CD4-positive, alpha-beta T cell (primary cell): ENCODE measurements at regions not wholly inside any gene's neighbourhood (a gene's known extent, or its start where the extent isn't known, plus 50 kb on each side); places are given as distances from the start of the nearest gene placed in this dataset.

Experiments used
- ATAC-seq: fragments of 200-7000 bp; cut with Tn5 transposase; one replicate; pipeline ENCODE4 v1.10.0; 2022; ENCODE audit warnings: mild to moderate bottlenecking; ENCODE audit not compliant: poor library complexity
- CTCF ChIA-PET: fragments of 350-600 bp; sonication (Branson Sonifier 250); formaldehyde crosslinking; loops from one replicate; lab custom pipeline; 2021; ENCODE audit warnings: antibody characterized with exemption, inconsistent platforms; lab: Charles Lee
- POLR2A ChIA-PET: fragments of 350-600 bp; sonication (Branson Sonifier 250); formaldehyde crosslinking; loops from one replicate; lab custom pipeline; 2021; ENCODE audit warnings: antibody characterized with exemption, inconsistent platforms; lab: Charles Lee
- DNase-seq, 14 experiments: peaks; one replicate each; pipeline ENCODE4 v3.0.0-alpha.2; 2013 to 2020; ENCODE audit warnings: mixed read lengths in 2 of 14
- H3K27ac ChIP-seq, 2 donors: one replicate each; pipeline versions ENCODE4 v1.5.1 to v1.7.0; 2013; ENCODE audit warnings: low read length in 2 of 2, low read depth in 1 of 2, mild to moderate bottlenecking in 1 of 2
- H3K27me3 ChIP-seq, 2 experiments: 1 replicate in 1 of 2; 2 replicates in 1 of 2; pipeline versions ENCODE4 v1.6.1 to v1.7.0; 2013; ENCODE audit warnings: low read length in 2 of 2, control low read depth in 1 of 2, mild to moderate bottlenecking in 1 of 2, moderate library complexity in 1 of 2; ENCODE audit not compliant: insufficient read depth in 2 of 2, control insufficient read depth in 1 of 2
- H3K36me3 ChIP-seq: one replicate; pipeline ENCODE4 v1.6.1; 2013; ENCODE audit warnings: low read length, control low read depth; ENCODE audit not compliant: insufficient read depth
- H3K4me1 ChIP-seq: one replicate; pipeline ENCODE4 v1.6.1; 2013; ENCODE audit warnings: low read length, control low read depth; ENCODE audit not compliant: insufficient read depth
- H3K4me3 ChIP-seq: one replicate; pipeline ENCODE4 v1.5.1; 2013; ENCODE audit warnings: mild to moderate bottlenecking, low read length, moderate library complexity
- H3K9me3 ChIP-seq, 2 experiments: 1 replicate in 1 of 2; 2 replicates in 1 of 2; pipeline versions ENCODE4 v1.6.1 to v1.7.0; 2013; ENCODE audit warnings: low read length in 2 of 2, mild to moderate bottlenecking in 2 of 2, control low read depth in 1 of 2, moderate library complexity in 1 of 2; ENCODE audit not compliant: control insufficient read depth in 1 of 2, insufficient read depth in 1 of 2
- H3K27ac Mint-ChIP-seq: one replicate; pipeline ENCODE4 v1.8.0; 2020; ENCODE audit warnings: mixed read lengths
- H3K27me3 Mint-ChIP-seq: one replicate; pipeline ENCODE4 v1.8.0; 2021; ENCODE audit warnings: mixed read lengths
- H3K36me3 Mint-ChIP-seq: one replicate; pipeline ENCODE4 v1.8.0; 2021; ENCODE audit warnings: low read depth, mixed read lengths
- H3K4me1 Mint-ChIP-seq: one replicate; pipeline ENCODE4 v1.8.0; 2021; ENCODE audit warnings: low read depth, mixed read lengths
- H3K4me3 Mint-ChIP-seq: one replicate; pipeline ENCODE4 v1.8.0; 2020; ENCODE audit warnings: mild to moderate bottlenecking, mixed read lengths
- H3K9me3 Mint-ChIP-seq: one replicate; pipeline ENCODE4 v1.8.0; 2020; ENCODE audit warnings: mixed read lengths
- intact Hi-C, 2 experiments: fragments of 100-400 bp; cut with DNase I in 1 of 2; cut with micrococcal nuclease in 1 of 2; formaldehyde crosslinking; loops; one replicate each; pipeline versions ENCODE4 v1.15.1 to v1.9.0; 2023 to 2025; cut with DNase I, micrococcal nuclease
- TF ChIP-seq, protein P1 (sequence below): fragments of 200-600 bp; IDR thresholded peaks from one replicate; pipeline ENCODE4 v1.8.0; 2022; ENCODE audit warnings: antibody characterized with exemption, mild to moderate bottlenecking

DNA sequence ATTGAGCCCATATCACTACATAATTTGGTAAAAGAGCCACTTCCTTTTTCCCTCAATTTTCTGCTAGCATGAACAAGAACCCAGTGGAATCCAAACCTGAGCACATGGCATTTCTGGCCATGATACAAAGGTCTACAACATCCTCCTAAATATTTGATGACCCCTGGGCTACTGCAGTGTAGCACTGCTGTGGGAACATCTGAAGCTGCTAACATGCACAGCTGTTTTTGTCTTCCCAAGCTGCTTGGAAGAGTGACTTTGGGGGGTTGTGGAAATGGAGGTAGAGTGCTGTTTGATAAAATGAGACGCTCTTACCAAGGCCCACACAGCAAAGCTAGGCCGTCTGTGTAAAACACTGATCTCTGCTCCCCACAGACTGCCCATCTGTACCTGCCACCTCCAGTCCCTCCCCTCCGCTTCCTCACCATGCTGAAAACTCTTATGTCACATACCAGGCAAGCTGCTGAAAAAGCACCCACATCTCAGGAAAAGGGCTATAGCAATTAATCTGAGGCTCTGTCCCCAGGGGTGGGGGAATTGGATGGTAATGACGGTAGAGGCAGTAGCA is 197.2 kb upstream of the HNRNPA3 start:
- POLR2A ChIA-PET: no interaction called here
- no peaks in the 10 kb centered on the region for H3K36me3 Mint-ChIP-seq
- CTCF ChIA-PET: no interaction called here
- H3K27me3 Mint-ChIP-seq: peaks cover 10% of the 10 kb centered on the region
- H3K9me3 ChIP-seq: no peaks in the 10 kb centered on the region
- peaks cover 0 to 2% of the 10 kb centered on the region in 2 experiments for H3K27me3 ChIP-seq
- H3K4me3 ChIP-seq: no peak overlapping the region
- no peaks in the 10 kb centered on the region for H3K9me3 Mint-ChIP-seq
- no peaks in the 10 kb centered on the region for H3K4me1 ChIP-seq
- intact Hi-C loops: no loop called here
- no peaks in the 10 kb centered on the region for H3K4me1 Mint-ChIP-seq
- ATAC-seq (no peak), DNase-seq (no peak)
- H3K27ac Mint-ChIP-seq: no peak overlapping the region
- TF ChIP-seq, protein P1, sequence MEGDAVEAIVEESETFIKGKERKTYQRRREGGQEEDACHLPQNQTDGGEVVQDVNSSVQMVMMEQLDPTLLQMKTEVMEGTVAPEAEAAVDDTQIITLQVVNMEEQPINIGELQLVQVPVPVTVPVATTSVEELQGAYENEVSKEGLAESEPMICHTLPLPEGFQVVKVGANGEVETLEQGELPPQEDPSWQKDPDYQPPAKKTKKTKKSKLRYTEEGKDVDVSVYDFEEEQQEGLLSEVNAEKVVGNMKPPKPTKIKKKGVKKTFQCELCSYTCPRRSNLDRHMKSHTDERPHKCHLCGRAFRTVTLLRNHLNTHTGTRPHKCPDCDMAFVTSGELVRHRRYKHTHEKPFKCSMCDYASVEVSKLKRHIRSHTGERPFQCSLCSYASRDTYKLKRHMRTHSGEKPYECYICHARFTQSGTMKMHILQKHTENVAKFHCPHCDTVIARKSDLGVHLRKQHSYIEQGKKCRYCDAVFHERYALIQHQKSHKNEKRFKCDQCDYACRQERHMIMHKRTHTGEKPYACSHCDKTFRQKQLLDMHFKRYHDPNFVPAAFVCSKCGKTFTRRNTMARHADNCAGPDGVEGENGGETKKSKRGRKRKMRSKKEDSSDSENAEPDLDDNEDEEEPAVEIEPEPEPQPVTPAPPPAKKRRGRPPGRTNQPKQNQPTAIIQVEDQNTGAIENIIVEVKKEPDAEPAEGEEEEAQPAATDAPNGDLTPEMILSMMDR: no peak
- H3K36me3 ChIP-seq: no peaks in the 10 kb centered on the region
- H3K27ac ChIP-seq: no peak overlapping the region
- H3K4me3 Mint-ChIP-seq: no peak overlapping the region

DNA sequence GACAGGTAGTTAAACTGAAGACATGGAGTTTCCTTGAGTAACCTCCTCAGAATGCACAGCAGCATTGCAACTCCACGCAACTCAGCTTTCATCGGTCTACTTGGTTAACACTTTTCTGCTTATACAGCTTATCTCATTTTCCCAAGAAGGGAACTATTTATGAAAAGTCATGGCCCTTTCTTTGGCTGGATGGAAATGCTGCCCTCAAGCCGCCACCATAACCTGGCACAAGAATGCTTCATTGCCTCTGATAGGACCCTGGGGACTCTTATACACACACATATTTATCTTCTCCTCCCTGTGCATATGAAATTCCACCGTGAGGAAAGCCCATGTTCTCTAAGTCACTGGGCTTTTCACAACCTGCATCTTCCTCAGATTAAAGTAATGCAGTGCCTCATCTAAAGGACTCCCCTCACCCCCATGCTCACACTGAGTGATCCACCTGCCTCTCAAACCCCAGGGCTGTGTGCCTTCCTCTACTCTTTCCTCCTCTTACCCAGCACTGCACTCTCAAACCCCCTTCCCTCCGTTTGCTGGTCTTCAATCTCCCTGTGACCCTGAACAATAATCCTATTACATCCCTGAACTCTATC is 192.0 kb upstream of the HNRNPA3 start:
- intact Hi-C loops: no loop called here
- H3K4me3 Mint-ChIP-seq: no peak overlapping the region
- H3K36me3 Mint-ChIP-seq: no peaks in the 10 kb centered on the region
- Histone ChIP-seq H3K27me3 (peaks cover 0 to 2% of the 10 kb centered on the region in 2 experiments), H3K9me3 (no peaks in the 10 kb centered on the region), H3K27ac (no peak overlapping the region), H3K36me3 (no peaks in the 10 kb centered on the region), H3K4me1 (no peaks in the 10 kb centered on the region), H3K4me3 (no peak overlapping the region)
- ChIA-PET POLR2A (interaction anchor here (0.6 kb wide), 1 partner anchor 9 kb away, joined by 3 read pairs; no protein-coding TSS in a partner anchor), CTCF (no interaction called here)
- H3K27ac Mint-ChIP-seq: no peak overlapping the region
- H3K9me3 Mint-ChIP-seq: no peaks in the 10 kb centered on the region
- no peaks in the 10 kb centered on the region for H3K4me1 Mint-ChIP-seq
- peaks cover 10% of the 10 kb centered on the region for H3K27me3 Mint-ChIP-seq
- TF ChIP-seq, protein P1: no peak
- DNase-seq: no peak
- no peak for ATAC-seq

DNA sequence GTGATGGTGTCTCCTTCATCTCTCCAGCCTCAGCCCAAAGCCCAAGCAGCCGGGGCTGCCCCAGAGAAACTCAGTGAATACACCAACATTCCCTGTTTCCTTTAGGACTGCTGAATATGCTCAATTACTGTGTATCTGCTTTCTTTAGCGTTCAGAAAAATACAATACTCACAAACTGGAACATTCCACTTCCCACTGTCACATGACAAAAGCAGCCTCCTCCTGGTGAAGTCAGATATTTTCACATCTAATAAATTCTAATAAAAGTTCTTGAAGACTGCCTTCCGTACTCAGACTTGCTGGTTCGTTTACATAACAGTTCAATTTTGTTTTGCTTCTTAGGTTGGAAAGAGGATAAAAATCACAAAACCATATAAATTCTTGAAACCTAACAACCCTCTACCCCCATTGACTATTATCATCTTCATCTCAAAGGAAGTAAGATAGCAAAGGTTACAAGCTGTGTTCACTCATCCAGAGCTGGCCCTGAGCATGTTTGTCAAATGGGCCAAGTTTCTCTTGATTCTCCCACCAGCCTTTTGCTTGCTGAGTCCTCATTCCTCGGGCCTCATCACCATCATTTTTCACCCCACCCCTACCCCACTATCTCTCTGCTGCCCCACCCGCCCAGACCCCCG is 190.8 kb upstream of the HNRNPA3 start:
- no peaks in the 10 kb centered on the region for H3K36me3 ChIP-seq
- no peak overlapping the region for H3K4me3 ChIP-seq
- H3K27ac ChIP-seq: no peak overlapping the region
- no peaks in the 10 kb centered on the region for H3K9me3 Mint-ChIP-seq
- H3K9me3 ChIP-seq: no peaks in the 10 kb centered on the region
- no peak for DNase-seq
- peaks cover 14% of the 10 kb centered on the region for H3K27me3 Mint-ChIP-seq
- no peaks in the 10 kb centered on the region for H3K4me1 Mint-ChIP-seq
- ChIA-PET CTCF (no interaction called here), POLR2A (no interaction called here)
- H3K27ac Mint-ChIP-seq: no peak overlapping the region
- TF ChIP-seq, protein P1: no peak
- no peak overlapping the region for H3K4me3 Mint-ChIP-seq
- peaks cover 0 to 2% of the 10 kb centered on the region in 2 experiments for H3K27me3 ChIP-seq
- intact Hi-C loops: no loop called here
- ATAC-seq: no peak
- H3K36me3 Mint-ChIP-seq: no peaks in the 10 kb centered on the region
- no peaks in the 10 kb centered on the region for H3K4me1 ChIP-seq
